ENCODE measurements at regions not wholly inside any gene's neighbourhood (a gene's known extent, or its start where the extent isn't known, plus 50 kb on each side); places are given as distances from the start of the nearest gene placed in this dataset.

DNA sequence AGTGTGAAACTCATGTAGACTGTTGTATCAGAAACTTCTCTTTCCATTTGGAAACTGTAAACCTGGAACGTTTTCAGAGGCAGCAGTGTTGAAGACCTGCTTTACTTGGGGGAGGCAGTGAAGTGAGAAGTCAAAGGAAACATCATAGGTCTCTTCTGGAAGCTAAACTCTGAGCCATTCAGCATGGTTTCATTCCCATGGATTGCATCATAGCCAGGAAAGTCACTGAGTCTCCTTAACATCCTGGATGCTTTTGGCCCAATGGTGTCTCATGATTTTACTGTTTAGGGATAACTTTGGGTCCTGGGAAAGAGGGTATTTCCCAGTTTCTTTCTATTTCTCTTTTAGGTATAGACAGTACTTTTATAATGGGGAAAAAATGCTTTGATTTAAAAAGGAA is 153.2 kb upstream of the E2F8 start:
- no peak overlapping the region for H2AFZ ChIP-seq (ENCODE audit: low read depth, low read length)
- H3K9ac ChIP-seq (ENCODE audit: low read depth, low read length), result no peak overlapping the region
- TF ChIP-seq EZH2 (IDR thresholded peaks at IDR 0.05; ENCODE audit: borderline replicate concordance, low read depth, low read length, severe bottlenecking), result no peak
- TF ChIP-seq, protein P1, sequence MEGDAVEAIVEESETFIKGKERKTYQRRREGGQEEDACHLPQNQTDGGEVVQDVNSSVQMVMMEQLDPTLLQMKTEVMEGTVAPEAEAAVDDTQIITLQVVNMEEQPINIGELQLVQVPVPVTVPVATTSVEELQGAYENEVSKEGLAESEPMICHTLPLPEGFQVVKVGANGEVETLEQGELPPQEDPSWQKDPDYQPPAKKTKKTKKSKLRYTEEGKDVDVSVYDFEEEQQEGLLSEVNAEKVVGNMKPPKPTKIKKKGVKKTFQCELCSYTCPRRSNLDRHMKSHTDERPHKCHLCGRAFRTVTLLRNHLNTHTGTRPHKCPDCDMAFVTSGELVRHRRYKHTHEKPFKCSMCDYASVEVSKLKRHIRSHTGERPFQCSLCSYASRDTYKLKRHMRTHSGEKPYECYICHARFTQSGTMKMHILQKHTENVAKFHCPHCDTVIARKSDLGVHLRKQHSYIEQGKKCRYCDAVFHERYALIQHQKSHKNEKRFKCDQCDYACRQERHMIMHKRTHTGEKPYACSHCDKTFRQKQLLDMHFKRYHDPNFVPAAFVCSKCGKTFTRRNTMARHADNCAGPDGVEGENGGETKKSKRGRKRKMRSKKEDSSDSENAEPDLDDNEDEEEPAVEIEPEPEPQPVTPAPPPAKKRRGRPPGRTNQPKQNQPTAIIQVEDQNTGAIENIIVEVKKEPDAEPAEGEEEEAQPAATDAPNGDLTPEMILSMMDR (IDR thresholded peaks at IDR 0.05; ENCODE audit: borderline replicate concordance, extremely low read depth, low read length, poor library complexity, severe bottlenecking), result no peak
- no peak overlapping the region for H3K4me2 ChIP-seq (ENCODE audit: insufficient read depth, low read length)
- H3K27ac ChIP-seq (ENCODE audit: low read length), result no peak overlapping the region
- no peaks in the 10 kb centered on the region for H3K9me3 ChIP-seq (ENCODE audit: insufficient read depth, low read length, severe bottlenecking)
- DNase-seq (no peak), ATAC-seq (ENCODE audit: insufficient read depth, low read depth) (no peak)
- no peaks in the 10 kb centered on the region for H3K79me2 ChIP-seq (ENCODE audit: insufficient read depth, low read length)
- no peaks in the 10 kb centered on the region for H3K4me1 ChIP-seq (ENCODE audit: insufficient read depth, low read length)
- peaks cover 2% of the 10 kb centered on the region for H3K27me3 ChIP-seq (ENCODE audit: insufficient read depth, low read length, poor library complexity)
- no peaks in the 10 kb centered on the region for H3K36me3 ChIP-seq (ENCODE audit: insufficient read depth, low read length)
- H4K20me1 ChIP-seq (ENCODE audit: insufficient read depth, low read length), result no peaks in the 10 kb centered on the region; the same call in 1 of the 2 replicates
- H3K4me3 ChIP-seq (ENCODE audit: low read depth in 1 of 2, low read length in 2 of 2), result no peak overlapping the region

DNA sequence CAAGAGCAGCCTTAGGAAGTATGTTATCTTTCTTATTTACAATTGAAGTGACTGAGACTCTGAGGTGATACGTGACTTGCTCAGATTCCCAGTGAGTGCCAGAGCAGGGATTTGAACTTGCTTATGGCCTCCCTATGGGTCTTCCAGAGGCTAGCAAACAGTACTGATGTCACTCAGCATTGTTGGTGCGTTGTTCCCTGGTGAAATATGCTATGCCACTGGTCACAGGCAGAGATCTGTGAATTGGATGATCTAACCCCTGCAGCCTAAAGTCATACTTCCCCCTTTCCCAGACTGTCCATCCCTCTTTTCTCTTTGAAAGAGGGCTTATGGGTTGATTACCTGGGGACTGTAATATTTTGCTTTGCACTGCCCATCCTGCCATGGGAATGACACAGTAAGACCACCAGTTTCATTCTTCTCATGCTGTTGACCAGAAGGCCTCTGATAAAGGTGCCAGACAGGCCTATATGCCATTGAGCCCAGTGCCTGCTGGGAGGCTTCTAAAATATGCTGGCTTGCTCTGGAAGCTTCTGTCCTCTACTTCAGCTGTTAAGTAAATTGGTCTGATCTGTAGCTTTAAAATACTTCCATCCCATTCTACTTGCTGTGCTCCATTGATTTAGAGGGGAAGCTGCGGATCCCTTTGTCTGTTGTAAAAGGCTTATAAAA is 152.2 kb upstream of the E2F8 start:
- DNase-seq, result no peak
- Histone ChIP-seq H4K20me1 (ENCODE audit: insufficient read depth, low read length) (no peaks in the 10 kb centered on the region; the same call in 1 of the 2 replicates), H3K9me3 (ENCODE audit: insufficient read depth, low read length, severe bottlenecking) (no peaks in the 10 kb centered on the region), H3K4me1 (ENCODE audit: insufficient read depth, low read length) (no peaks in the 10 kb centered on the region), H3K36me3 (ENCODE audit: insufficient read depth, low read length) (no peaks in the 10 kb centered on the region), H3K79me2 (ENCODE audit: insufficient read depth, low read length) (no peaks in the 10 kb centered on the region), H3K4me2 (ENCODE audit: insufficient read depth, low read length) (no peak overlapping the region), H3K4me3 (ENCODE audit: low read depth in 1 of 2, low read length in 2 of 2) (no peak overlapping the region), H3K9ac (ENCODE audit: low read depth, low read length) (no peak overlapping the region), H3K27ac (ENCODE audit: low read length) (no peak overlapping the region), H2AFZ (ENCODE audit: low read depth, low read length) (no peak overlapping the region), H3K27me3 (ENCODE audit: insufficient read depth, low read length, poor library complexity) (peaks cover 9% of the 10 kb centered on the region)
- ATAC-seq (ENCODE audit: insufficient read depth, low read depth), result no peak
- no peak for TF ChIP-seq EZH2 (IDR thresholded peaks at IDR 0.05; ENCODE audit: borderline replicate concordance, low read depth, low read length, severe bottlenecking)
- TF ChIP-seq, protein P1 (IDR thresholded peaks at IDR 0.05; ENCODE audit: borderline replicate concordance, extremely low read depth, low read length, poor library complexity, severe bottlenecking), result no peak

DNA sequence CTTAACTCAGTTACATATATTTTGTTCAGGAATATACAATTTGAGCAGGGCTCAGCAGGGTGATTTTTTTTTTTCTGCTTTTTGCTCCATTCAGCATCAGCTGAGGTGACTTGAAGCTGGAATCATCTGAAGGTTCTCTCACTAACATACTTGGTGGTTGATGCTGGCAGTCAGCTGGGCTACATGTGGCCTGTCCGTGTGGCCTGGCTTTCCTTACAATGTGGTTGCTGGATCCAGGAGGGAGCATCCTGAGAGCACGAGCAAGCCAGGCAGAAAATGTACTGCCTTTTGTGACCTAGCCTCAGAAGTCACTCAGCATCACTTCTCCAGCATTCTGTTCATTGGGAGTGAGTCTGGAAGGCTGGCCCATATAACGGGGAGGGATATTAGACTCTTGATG is 151.6 kb upstream of the E2F8 start:
- no peaks in the 10 kb centered on the region for H3K9me3 ChIP-seq (ENCODE audit: insufficient read depth, low read length, severe bottlenecking)
- H3K4me2 ChIP-seq (ENCODE audit: insufficient read depth, low read length), result no peak overlapping the region
- H3K4me3 ChIP-seq (ENCODE audit: low read depth in 1 of 2, low read length in 2 of 2), result no peak overlapping the region
- H3K27ac ChIP-seq (ENCODE audit: low read length), result no peak overlapping the region
- DNase-seq (no peak), ATAC-seq (ENCODE audit: insufficient read depth, low read depth) (no peak)
- peaks cover 12% of the 10 kb centered on the region for H3K27me3 ChIP-seq (ENCODE audit: insufficient read depth, low read length, poor library complexity)
- H3K79me2 ChIP-seq (ENCODE audit: insufficient read depth, low read length), result no peaks in the 10 kb centered on the region
- no peaks in the 10 kb centered on the region for H3K4me1 ChIP-seq (ENCODE audit: insufficient read depth, low read length)
- H3K9ac ChIP-seq (ENCODE audit: low read depth, low read length), result no peak overlapping the region
- no peaks in the 10 kb centered on the region for H3K36me3 ChIP-seq (ENCODE audit: insufficient read depth, low read length)
- no peak for TF ChIP-seq EZH2 (IDR thresholded peaks at IDR 0.05; ENCODE audit: borderline replicate concordance, low read depth, low read length, severe bottlenecking)
- TF ChIP-seq, protein P1 (IDR thresholded peaks at IDR 0.05; ENCODE audit: borderline replicate concordance, extremely low read depth, low read length, poor library complexity, severe bottlenecking), result no peak
- H4K20me1 ChIP-seq (ENCODE audit: insufficient read depth, low read length), result no peaks in the 10 kb centered on the region; the same call in 1 of the 2 replicates
- no peak overlapping the region for H2AFZ ChIP-seq (ENCODE audit: low read depth, low read length)
